GM19328 (cell line): ENCODE measurements at regions not wholly inside any gene's neighbourhood (a gene's known extent, or its start where the extent isn't known, plus 50 kb on each side); places are given as distances from the start of the nearest gene placed in this dataset.
"Not testable (repeated sequence)": the region's sequence is repeated elsewhere in the genome, so short reads cannot be mapped to it uniquely, and the experiment has no call there.

Source experiments
- ATAC-seq: cut with Tn5 transposase; IDR thresholded peaks from one replicate; pipeline ENCODE4 v1.9.1; 2021; ENCODE audit warnings: mild to moderate bottlenecking, moderate library complexity; ENCODE audit not compliant: unreplicated experiment

GRCh38 chr6:23690453-23691049 is 435.5 kb upstream of the NRSN1 start:
- ATAC-seq: no peak

GRCh38 chr6:23692184-23692583 is 433.8 kb upstream of the NRSN1 start:
- ATAC-seq: no peak

- ATAC-seq: no peak
Observed at GRCh38 chr6:23696992-23697391, 429.0 kb upstream of the NRSN1 start.

GRCh38 chr6:23704479-23705052 is 421.4 kb upstream of the NRSN1 start:
- ATAC-seq: no peak

GRCh38 chr6:23705697-23706096 is 420.3 kb upstream of the NRSN1 start:
- no peak for ATAC-seq

- ATAC-seq: no peak
Observed at GRCh38 chr6:23712756-23713155, 413.3 kb upstream of the NRSN1 start.

GRCh38 chr6:23713211-23713610 is 412.8 kb upstream of the NRSN1 start:
- no peak for ATAC-seq

GRCh38 chr6:23728707-23729106 is 397.3 kb upstream of the NRSN1 start:
- no peak for ATAC-seq

GRCh38 chr6:23731609-23732008 is 394.4 kb upstream of the NRSN1 start:
- no peak for ATAC-seq

GRCh38 chr6:23732521-23732920 is 393.5 kb upstream of the NRSN1 start:
- ATAC-seq: no peak

GRCh38 chr6:23735151-23735550 is 390.9 kb upstream of the NRSN1 start:
- no peak for ATAC-seq

GRCh38 chr6:23736577-23736976 is 389.4 kb upstream of the NRSN1 start:
- no peak for ATAC-seq

- no peak for ATAC-seq
Observed at GRCh38 chr6:23747239-23747638, 378.8 kb upstream of the NRSN1 start.

GRCh38 chr6:23752414-23752813 is 373.6 kb upstream of the NRSN1 start:
- ATAC-seq: no peak

GRCh38 chr6:23754197-23754596 is 371.8 kb upstream of the NRSN1 start:
- no peak for ATAC-seq

- no peak for ATAC-seq
Observed at GRCh38 chr6:23775127-23775526, 350.9 kb upstream of the NRSN1 start.

GRCh38 chr6:23783901-23784300 is 342.1 kb upstream of the NRSN1 start:
- no peak for ATAC-seq

- no peak for ATAC-seq
Observed at GRCh38 chr6:23784301-23784919, 341.6 kb upstream of the NRSN1 start.

GRCh38 chr6:23790756-23791155 is 335.3 kb upstream of the NRSN1 start:
- ATAC-seq: no peak

GRCh38 chr6:23797041-23797440 is 329.0 kb upstream of the NRSN1 start:
- ATAC-seq: no peak

- ATAC-seq: not testable (repeated sequence)
Observed at GRCh38 chr6:23804289-23804688, 321.7 kb upstream of the NRSN1 start.

GRCh38 chr6:23821141-23821540 is 304.9 kb upstream of the NRSN1 start:
- not testable (repeated sequence) for ATAC-seq

- ATAC-seq: no peak
Observed at GRCh38 chr6:23823421-23823820, 302.6 kb upstream of the NRSN1 start.
